ENCODE measurements at regions not wholly inside any gene's neighbourhood (a gene's known extent, or its start where the extent isn't known, plus 50 kb on each side); places are given as distances from the start of the nearest gene placed in this dataset.

DNA sequence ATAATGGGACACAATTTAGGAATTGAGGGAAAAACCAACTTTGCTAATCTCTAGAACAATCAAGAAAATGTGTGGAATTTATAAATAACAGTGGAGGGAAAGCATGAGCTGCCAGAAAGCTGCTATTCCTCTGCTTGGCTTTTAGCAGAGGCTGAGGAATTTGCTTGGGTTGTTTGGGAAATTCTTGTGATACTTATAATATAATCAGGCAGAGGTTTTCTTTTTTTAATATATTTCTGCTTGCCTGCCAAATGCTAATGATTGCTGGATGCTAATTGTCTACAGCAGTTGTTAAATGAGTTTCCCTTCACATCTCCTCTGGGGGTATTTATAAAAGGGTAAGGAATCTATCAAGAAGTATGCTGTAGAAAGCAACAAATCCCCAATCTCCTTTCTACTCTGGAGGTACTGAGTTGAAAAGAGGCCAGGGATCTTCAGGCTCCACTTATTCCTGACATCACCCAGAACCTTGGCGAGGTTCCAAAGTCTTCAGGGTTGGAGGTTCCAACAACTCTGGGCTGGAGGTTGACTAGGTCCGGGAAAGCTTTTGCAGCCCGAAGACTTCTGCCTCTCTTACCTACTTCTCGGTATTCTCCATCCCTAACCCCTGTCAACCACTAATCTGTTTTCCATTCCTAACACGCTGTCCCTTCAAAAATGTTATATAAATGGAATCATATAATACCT is 60.4 kb upstream of the TMED7 start:
- Histone ChIP-seq H3K27ac (ENCODE audit: insufficient read depth, low read length) (no peak overlapping the region), H4K91ac (ENCODE audit: insufficient read depth, low read depth, low read length) (no peak overlapping the region), H3K36me3 (ENCODE audit: control insufficient read depth, insufficient read depth, low read length) (no peaks in the 10 kb centered on the region), H4K5ac (ENCODE audit: low read depth, low read length) (no peak overlapping the region), H2BK120ac (ENCODE audit: low read depth, low read length) (no peak overlapping the region), H3K4me3 (ENCODE audit: insufficient read depth, low read depth, low read length) (no peak overlapping the region), H4K8ac (ENCODE audit: low read depth in 2 of 2, low read length in 2 of 2) (no peak overlapping the region), H3K9ac (ENCODE audit: low read depth, low read length) (no peak overlapping the region), H3K56ac (ENCODE audit: extremely low read depth, insufficient read depth, low read length) (no peak overlapping the region), H2AK5ac (ENCODE audit: low read depth, low read length) (no peak overlapping the region), H4K20me1 (ENCODE audit: insufficient read depth, low read length) (no peaks in the 10 kb centered on the region), H2AFZ (replicated peaks; ENCODE audit: low read length, poor library complexity) (no peak overlapping the region), H3K4me1 (ENCODE audit: control insufficient read depth, insufficient read depth, low read length) (no peaks in the 10 kb centered on the region), H3K9me3 (ENCODE audit: control insufficient read depth, insufficient read depth, low read length) (no peaks in the 10 kb centered on the region), H3K23ac (ENCODE audit: low read depth, low read length) (no peak overlapping the region), H3K9me1 (ENCODE audit: insufficient read depth, low read length) (no peaks in the 10 kb centered on the region), H3K4ac (ENCODE audit: low read depth, low read length) (no peak overlapping the region), H3K27me3 (ENCODE audit: control insufficient read depth, insufficient read depth, low read length) (peaks cover 2% of the 10 kb centered on the region; the same call in 1 of the 2 replicates), H2BK15ac (ENCODE audit: low read depth, low read length) (no peak overlapping the region), H3K18ac (ENCODE audit: low read depth, low read length) (no peak overlapping the region), H2BK20ac (ENCODE audit: low read depth, low read length) (no peak overlapping the region), H3K79me1 (ENCODE audit: low read depth in 1 of 2, low read length in 2 of 2) (no peaks in the 10 kb centered on the region), H3K14ac (replicated peaks; ENCODE audit: low read depth, low read length) (no peak overlapping the region), H3K4me2 (ENCODE audit: low read depth, low read length) (no peak overlapping the region), H2AK9ac (replicated peaks; ENCODE audit: low read depth, low read length, poor library complexity) (no peak overlapping the region), H2BK5ac (ENCODE audit: low read depth, low read length, poor library complexity, severe bottlenecking) (no peak overlapping the region)
- ATAC-seq (ENCODE audit: low read depth): peak; percentile 70
- intact Hi-C loops (cut with micrococcal nuclease) (no loop called here), dilution Hi-C loops (cut with HindIII; ENCODE audit: low sequenced_read_pairs, unreplicated experiment) (no loop called here), in situ Hi-C loops (cut with MboI; ENCODE audit: low sequenced_read_pairs) (no loop called here)
- POLR2A ChIA-PET (ENCODE audit: unreplicated experiment): no interaction called here
- TF ChIP-seq MAZ (IDR thresholded peaks at IDR 0.05; ENCODE audit: borderline replicate concordance, low read depth, low read length): no peak
- no peak for TF ChIP-seq FOS (IDR thresholded peaks at IDR 0.05; ENCODE audit: low read depth, low read length)
- no peak for TF ChIP-seq RFX5 (IDR thresholded peaks at IDR 0.05; ENCODE audit: low read depth, low read length)
- TF ChIP-seq, protein P1, sequence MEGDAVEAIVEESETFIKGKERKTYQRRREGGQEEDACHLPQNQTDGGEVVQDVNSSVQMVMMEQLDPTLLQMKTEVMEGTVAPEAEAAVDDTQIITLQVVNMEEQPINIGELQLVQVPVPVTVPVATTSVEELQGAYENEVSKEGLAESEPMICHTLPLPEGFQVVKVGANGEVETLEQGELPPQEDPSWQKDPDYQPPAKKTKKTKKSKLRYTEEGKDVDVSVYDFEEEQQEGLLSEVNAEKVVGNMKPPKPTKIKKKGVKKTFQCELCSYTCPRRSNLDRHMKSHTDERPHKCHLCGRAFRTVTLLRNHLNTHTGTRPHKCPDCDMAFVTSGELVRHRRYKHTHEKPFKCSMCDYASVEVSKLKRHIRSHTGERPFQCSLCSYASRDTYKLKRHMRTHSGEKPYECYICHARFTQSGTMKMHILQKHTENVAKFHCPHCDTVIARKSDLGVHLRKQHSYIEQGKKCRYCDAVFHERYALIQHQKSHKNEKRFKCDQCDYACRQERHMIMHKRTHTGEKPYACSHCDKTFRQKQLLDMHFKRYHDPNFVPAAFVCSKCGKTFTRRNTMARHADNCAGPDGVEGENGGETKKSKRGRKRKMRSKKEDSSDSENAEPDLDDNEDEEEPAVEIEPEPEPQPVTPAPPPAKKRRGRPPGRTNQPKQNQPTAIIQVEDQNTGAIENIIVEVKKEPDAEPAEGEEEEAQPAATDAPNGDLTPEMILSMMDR (conservative IDR thresholded peaks at IDR 0.05; ENCODE audit: low read depth, low read length): no peak
- WGBS, 2 experiments (ENCODE audit: extremely low coverage in 2 of 2, insufficient read length in 1 of 2): no CpG with 5 or more reads among the region's 5 CpGs
- no peak for DNase-seq
- CTCF ChIA-PET: no interaction called here
- BruUV-seq (replicated peaks): no TSS peak
